ENCODE measurements at regions not wholly inside any gene's neighbourhood (a gene's known extent, or its start where the extent isn't known, plus 50 kb on each side); places are given as distances from the start of the nearest gene placed in this dataset.

GRCh38 chr4:131119661-131120060, 2023.7 kb downstream of the C4orf33 start:
- Histone ChIP-seq H3K27ac (ENCODE audit: extremely low read depth, low read depth, low read length) (no peak overlapping the region), H3K9ac (ENCODE audit: insufficient read depth in 1 of 2, low read depth in 2 of 2, low read length in 2 of 2) (no peak overlapping the region), H3K9me1 (ENCODE audit: control insufficient read depth, insufficient read depth, low read length) (no peaks in the 10 kb centered on the region), H4K20me1 (replicated peaks; ENCODE audit: control insufficient read depth, insufficient read depth, low read length) (no peaks in the 10 kb centered on the region), H3K36me3 (ENCODE audit: control insufficient read depth, insufficient read depth, low read length) (no peaks in the 10 kb centered on the region), H3K79me2 (ENCODE audit: control insufficient read depth, insufficient read depth, low read length) (no peaks in the 10 kb centered on the region), H3K9me3 (replicated peaks; ENCODE audit: control insufficient read depth, insufficient read depth, low read depth, low read length) (0 out of 2 replicates have a peak, but pooled peaks cover under 1% of the 10 kb centered on the region), H3K27me3 (ENCODE audit: control insufficient read depth in 2 of 2, insufficient read depth in 2 of 2, low read length in 2 of 2) (no peaks in the 10 kb centered on the region), H3K4me2 (ENCODE audit: insufficient read depth, low read length) (no peak overlapping the region), H3K4me3 (no peak overlapping the region), H3K4me1 (replicated peaks in 1 of 2; ENCODE audit: control insufficient read depth in 2 of 2, insufficient read depth in 2 of 2, low read length in 2 of 2) (no peaks in the 10 kb centered on the region), H2AFZ (ENCODE audit: low read depth, low read length) (no peak overlapping the region)
- DNase-seq (ENCODE audit: extremely low read depth in 1 of 4, low spot score in 3 of 4) (no peak), FAIRE-seq (no peak), ATAC-seq (no peak)
- intact Hi-C loops (cut with micrococcal nuclease): no loop called here
- POLR2A ChIA-PET: no interaction called here
- in situ Hi-C loops (cut with MboI): no loop called here
- CTCF ChIA-PET (ENCODE audit: low intra/inter-chr PET ratio): no interaction called here
- BruUV-seq (replicated peaks): no TSS peak
- no peak for TF ChIP-seq TRIM28 (IDR thresholded peaks at IDR 0.05)
- no peak for TF ChIP-seq MAZ (CRISPR knock-in tag; conservative IDR thresholded peaks at IDR 0.05 in 1 of 2, IDR thresholded peaks at IDR 0.05 in 1 of 2)
- TF ChIP-seq CBFA2T3 (IDR thresholded peaks at IDR 0.05): no peak
- TF ChIP-seq GTF2F1 (IDR thresholded peaks at IDR 0.05; ENCODE audit: low read depth, low read length): no peak
- no peak for TF ChIP-seq MLLT1 (IDR thresholded peaks at IDR 0.05)
- no peak for TF ChIP-seq MCM2 (IDR thresholded peaks at IDR 0.05; ENCODE audit: low read depth)
- no peak for TF ChIP-seq ZNF740 (CRISPR knock-in tag; IDR thresholded peaks at IDR 0.05)
- no peak for TF ChIP-seq ZNF740 (tag; IDR thresholded peaks at IDR 0.05)
- TF ChIP-seq NFE2L1 (tag; IDR thresholded peaks at IDR 0.05; ENCODE audit: borderline replicate concordance, low read depth): no peak
- no peak for TF ChIP-seq PTBP1 (IDR thresholded peaks at IDR 0.05; ENCODE audit: low read depth, low read length)
- no peak for TF ChIP-seq ARID4B (CRISPR knock-in tag; IDR thresholded peaks at IDR 0.05)
- no peak for TF ChIP-seq SMC3 (conservative IDR thresholded peaks at IDR 0.05; ENCODE audit: insufficient read depth, low read depth, low read length)
